ENCODE measurements at regions not wholly inside any gene's neighbourhood (a gene's known extent, or its start where the extent isn't known, plus 50 kb on each side); places are given as distances from the start of the nearest gene placed in this dataset.

DNA sequence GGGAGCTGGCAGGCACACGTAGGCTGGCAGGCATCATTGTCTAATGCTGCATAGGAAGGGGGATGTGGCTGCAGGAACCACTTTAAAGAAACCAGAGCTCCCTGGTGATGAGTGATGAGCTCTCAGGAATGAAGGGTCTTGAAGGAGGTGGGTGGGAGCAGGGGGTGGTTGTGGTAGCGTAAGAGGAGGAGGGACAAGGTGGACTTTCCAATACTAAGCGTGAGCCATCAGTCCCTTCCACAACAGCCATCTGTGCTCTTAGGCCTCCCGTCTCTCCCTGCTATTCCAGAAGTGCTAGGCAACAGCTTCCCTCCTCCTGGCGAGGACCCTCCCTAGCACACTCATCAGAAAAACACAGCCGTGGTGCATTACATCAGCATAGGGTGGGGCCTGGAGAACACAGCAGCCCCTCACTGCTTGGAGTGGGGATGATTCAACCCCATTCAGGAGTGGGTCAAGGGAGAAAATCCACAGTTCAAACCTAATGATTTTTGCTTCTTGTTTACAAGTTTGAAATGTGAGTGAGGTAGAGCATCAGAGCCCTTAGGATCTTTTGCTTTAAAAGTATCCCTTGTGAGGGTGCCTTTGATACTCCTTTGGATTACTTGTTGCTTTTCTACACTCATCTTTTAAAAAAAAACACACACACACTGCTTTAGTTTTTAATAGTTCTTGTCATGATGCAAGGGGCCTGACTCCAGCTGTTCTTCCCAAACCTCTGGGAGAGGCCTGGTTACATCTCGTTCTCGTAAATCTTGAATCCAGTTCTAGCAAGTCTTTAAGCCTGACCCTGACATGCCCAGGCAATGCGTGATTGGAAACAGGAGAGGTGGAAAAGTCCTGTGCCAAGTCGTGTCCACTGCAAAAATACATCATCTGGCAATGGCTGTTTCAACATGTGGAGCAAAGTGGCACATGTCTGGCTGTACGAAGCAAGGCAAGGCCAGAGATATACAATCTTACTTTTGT is 356.4 kb upstream of the DDHD1 start:
- Histone ChIP-seq H2AFZ (ENCODE audit: low read length) (peak overlapping the region; percentile 16; the same call in 1 of the 2 replicates), H3K4ac (replicated peaks; ENCODE audit: insufficient read length, low read depth, low read length) (no peak overlapping the region), H3K14ac (ENCODE audit: insufficient read length) (no peak overlapping the region), H4K8ac (ENCODE audit: extremely low read depth, insufficient read depth, low read length) (no peak overlapping the region), H2BK5ac (ENCODE audit: low read depth, low read length) (no peak overlapping the region), H3K4me1 (replicated peaks in 1 of 4; ENCODE audit: control insufficient read depth in 3 of 4, insufficient read depth in 4 of 4, low read length in 3 of 4) (no peaks in the 10 kb centered on the region), H2BK20ac (ENCODE audit: low read length) (no peak overlapping the region), H4K5ac (ENCODE audit: insufficient read length, low read depth, low read length) (no peak overlapping the region), H2BK120ac (replicated peaks; ENCODE audit: low read depth, low read length) (peak overlapping the region; percentile 16), H2BK15ac (ENCODE audit: low read length) (no peak overlapping the region), H3K9ac (replicated peaks in 1 of 4; ENCODE audit: extremely low read depth in 1 of 4, low read depth in 3 of 4, low read length in 3 of 4) (no peak overlapping the region), H2AK5ac (ENCODE audit: low read depth, low read length) (no peak overlapping the region), H3K23ac (ENCODE audit: insufficient read length) (no peak overlapping the region), H3K4me3 (ENCODE audit: extremely low read depth in 1 of 4, insufficient read depth in 2 of 4, low read depth in 3 of 4, low read length in 4 of 4) (no peak overlapping the region), H3K9me3 (ENCODE audit: insufficient read depth in 2 of 2, low read depth in 1 of 2, low read length in 1 of 2) (no peaks in the 10 kb centered on the region), H4K20me1 (replicated peaks in 1 of 2; ENCODE audit: control insufficient read depth in 1 of 2, insufficient read depth in 2 of 2, low read length in 2 of 2) (no peaks in the 10 kb centered on the region), H3K56ac (replicated peaks; ENCODE audit: insufficient read length, low read depth, low read length) (no peak overlapping the region), H3K27me3 (replicated peaks in 1 of 4; ENCODE audit: control insufficient read depth in 3 of 4, extremely low read depth in 1 of 4, insufficient read depth in 3 of 4, low read length in 3 of 4) (no peaks in the 10 kb centered on the region), H3K27ac (ENCODE audit: low read depth, low read length) (no peak overlapping the region), H3K79me1 (ENCODE audit: low read depth, low read length) (no peaks in the 10 kb centered on the region), H3K23me2 (ENCODE audit: low read depth, low read length) (no peaks in the 10 kb centered on the region; the same call in 1 of the 2 replicates), H4K91ac (replicated peaks; ENCODE audit: insufficient read length, low read length) (no peak overlapping the region), H3K18ac (ENCODE audit: extremely low read depth, low read length) (no peak overlapping the region), H3K36me3 (ENCODE audit: control insufficient read depth in 2 of 4, insufficient read depth in 4 of 4, low read length in 3 of 4) (no peaks in the 10 kb centered on the region), H3K79me2 (ENCODE audit: control insufficient read depth in 1 of 2, insufficient read depth in 2 of 2, low read length in 2 of 2) (no peaks in the 10 kb centered on the region), H2BK12ac (ENCODE audit: low read depth, low read length) (no peak overlapping the region; the same call in 1 of the 2 replicates), H3K4me2 (ENCODE audit: insufficient read depth in 1 of 2, low read depth in 2 of 2, low read length in 2 of 2) (no peak overlapping the region)
- no peak for FAIRE-seq
- DNase-seq (ENCODE audit: low read depth in 1 of 2, low spot score in 2 of 2) = no peak
- POLR2A ChIA-PET (ENCODE audit: partially characterized antibody) = no interaction called here
- 87% methylated on average over 11 of the region's 11 CpGs; no CpG with 5 or more reads in 1 of the 2 experiments for WGBS, 2 experiments (ENCODE audit: extremely low coverage in 1 of 2, insufficient coverage in 1 of 2, insufficient read length in 1 of 2, insufficient replicate concordance in 2 of 2, low coverage in 1 of 2, low lambda C conversion rate in 2 of 2, missing lambda C conversion rate in 1 of 2)
- TF ChIP-seq FOSL1 (IDR thresholded peaks at IDR 0.05; ENCODE audit: insufficient read depth, low read depth, low read length) (no peak), JUN (IDR thresholded peaks at IDR 0.05; ENCODE audit: low read depth, low read length) (no peak), CHD2 (IDR thresholded peaks at IDR 0.05; ENCODE audit: low read length) (no peak), KDM4A (IDR thresholded peaks at IDR 0.05; ENCODE audit: low read depth, low read length, severe bottlenecking) (no peak), RXRA (IDR thresholded peaks at IDR 0.05; ENCODE audit: insufficient read depth, low read depth, low read length) (no peak), RAD21 (IDR thresholded peaks at IDR 0.05 in 1 of 2, conservative IDR thresholded peaks at IDR 0.05 in 1 of 2; ENCODE audit: low read depth in 2 of 2, low read length in 2 of 2) (no peak)
- TF ChIP-seq, protein P1, sequence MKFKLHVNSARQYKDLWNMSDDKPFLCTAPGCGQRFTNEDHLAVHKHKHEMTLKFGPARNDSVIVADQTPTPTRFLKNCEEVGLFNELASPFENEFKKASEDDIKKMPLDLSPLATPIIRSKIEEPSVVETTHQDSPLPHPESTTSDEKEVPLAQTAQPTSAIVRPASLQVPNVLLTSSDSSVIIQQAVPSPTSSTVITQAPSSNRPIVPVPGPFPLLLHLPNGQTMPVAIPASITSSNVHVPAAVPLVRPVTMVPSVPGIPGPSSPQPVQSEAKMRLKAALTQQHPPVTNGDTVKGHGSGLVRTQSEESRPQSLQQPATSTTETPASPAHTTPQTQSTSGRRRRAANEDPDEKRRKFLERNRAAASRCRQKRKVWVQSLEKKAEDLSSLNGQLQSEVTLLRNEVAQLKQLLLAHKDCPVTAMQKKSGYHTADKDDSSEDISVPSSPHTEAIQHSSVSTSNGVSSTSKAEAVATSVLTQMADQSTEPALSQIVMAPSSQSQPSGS (IDR thresholded peaks at IDR 0.05; ENCODE audit: low read length) = no peak
- TF ChIP-seq, protein P2, sequence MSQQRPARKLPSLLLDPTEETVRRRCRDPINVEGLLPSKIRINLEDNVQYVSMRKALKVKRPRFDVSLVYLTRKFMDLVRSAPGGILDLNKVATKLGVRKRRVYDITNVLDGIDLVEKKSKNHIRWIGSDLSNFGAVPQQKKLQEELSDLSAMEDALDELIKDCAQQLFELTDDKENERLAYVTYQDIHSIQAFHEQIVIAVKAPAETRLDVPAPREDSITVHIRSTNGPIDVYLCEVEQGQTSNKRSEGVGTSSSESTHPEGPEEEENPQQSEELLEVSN (IDR thresholded peaks at IDR 0.05) = no peak
- CTCF ChIA-PET (ENCODE audit: partially characterized antibody) = interaction anchor here (0.5 to 0.7 kb wide), 2 partner anchors 666 to 826 kb away, joined by 3 read pairs; no protein-coding TSS in a partner anchor

All from H1 (cell line).